ENCODE measurements at regions not wholly inside any gene's neighbourhood (a gene's known extent, or its start where the extent isn't known, plus 50 kb on each side); places are given as distances from the start of the nearest gene placed in this dataset.
"Not testable (repeated sequence)": the region's sequence is repeated elsewhere in the genome, so short reads cannot be mapped to it uniquely, and the experiment has no call there.

GRCh38 chr5:18006235-18006634 lies 372.0 kb downstream of the TAF11L14 start:
- TF ChIP-seq CTCF, POLR2A (IDR thresholded peaks at IDR 0.05): not testable (repeated sequence)

All from adrenal gland (tissue), 5 donors.